ENCODE measurements at regions not wholly inside any gene's neighbourhood (a gene's known extent, or its start where the extent isn't known, plus 50 kb on each side); places are given as distances from the start of the nearest gene placed in this dataset.

DNA sequence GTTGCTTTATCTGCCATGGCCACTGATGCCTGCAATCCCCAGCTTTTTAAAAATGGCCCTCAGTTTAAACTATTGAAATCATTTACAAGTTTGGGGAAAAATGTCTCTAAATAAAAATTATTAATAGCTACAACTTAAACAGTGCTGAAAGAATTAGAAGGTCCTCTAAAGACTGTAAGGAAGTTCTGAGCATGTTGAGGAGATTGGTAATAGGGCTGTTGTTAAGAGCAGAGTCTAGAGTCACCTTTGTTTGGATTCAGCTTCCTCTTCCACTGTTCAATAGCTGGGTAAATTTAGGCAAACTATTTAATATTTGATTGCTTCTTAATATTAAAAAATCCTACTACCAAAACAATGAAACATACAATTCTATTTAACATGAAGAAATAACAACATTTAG is 1127.1 kb upstream of the DDX18 start:
- ChIA-PET POLR2A (ENCODE audit: unreplicated experiment) (no interaction called here), CTCF (no interaction called here)
- Histone ChIP-seq H4K8ac (ENCODE audit: low read depth in 2 of 2, low read length in 2 of 2) (no peak overlapping the region), H3K56ac (ENCODE audit: extremely low read depth, insufficient read depth, low read length) (no peak overlapping the region), H2AFZ (replicated peaks; ENCODE audit: low read length, poor library complexity) (no peak overlapping the region), H3K18ac (ENCODE audit: low read depth, low read length) (no peak overlapping the region), H3K9ac (ENCODE audit: low read depth, low read length) (no peak overlapping the region), H3K27me3 (ENCODE audit: control insufficient read depth, insufficient read depth, low read length) (no peaks in the 10 kb centered on the region), H4K91ac (ENCODE audit: insufficient read depth, low read depth, low read length) (no peak overlapping the region), H2BK120ac (ENCODE audit: low read depth, low read length) (no peak overlapping the region), H3K4me3 (ENCODE audit: insufficient read depth, low read depth, low read length) (no peak overlapping the region), H3K14ac (replicated peaks; ENCODE audit: low read depth, low read length) (no peak overlapping the region), H2BK15ac (ENCODE audit: low read depth, low read length) (no peak overlapping the region), H3K9me3 (ENCODE audit: control insufficient read depth, insufficient read depth, low read length) (0 out of 2 replicates have a peak, but pooled peaks cover 2% of the 10 kb centered on the region), H3K27ac (ENCODE audit: insufficient read depth, low read length) (no peak overlapping the region), H3K9me1 (ENCODE audit: insufficient read depth, low read length) (no peaks in the 10 kb centered on the region), H2AK9ac (replicated peaks; ENCODE audit: low read depth, low read length, poor library complexity) (no peak overlapping the region), H4K5ac (ENCODE audit: low read depth, low read length) (no peak overlapping the region), H3K23ac (ENCODE audit: low read depth, low read length) (no peak overlapping the region), H2BK20ac (ENCODE audit: low read depth, low read length) (no peak overlapping the region), H3K4me2 (ENCODE audit: low read depth, low read length) (no peak overlapping the region), H3K4ac (ENCODE audit: low read depth, low read length) (no peak overlapping the region), H4K20me1 (ENCODE audit: insufficient read depth, low read length) (no peaks in the 10 kb centered on the region), H3K79me1 (ENCODE audit: low read depth in 1 of 2, low read length in 2 of 2) (no peaks in the 10 kb centered on the region), H3K36me3 (ENCODE audit: control insufficient read depth, insufficient read depth, low read length) (no peaks in the 10 kb centered on the region), H2BK5ac (ENCODE audit: low read depth, low read length, poor library complexity, severe bottlenecking) (no peak overlapping the region), H3K4me1 (ENCODE audit: control insufficient read depth, insufficient read depth, low read length) (no peaks in the 10 kb centered on the region), H2AK5ac (ENCODE audit: low read depth, low read length) (no peak overlapping the region)
- DNase-seq (no peak), ATAC-seq (ENCODE audit: low read depth) (no peak)
- in situ Hi-C loops (cut with MboI; ENCODE audit: low sequenced_read_pairs) (no loop called here), dilution Hi-C loops (cut with HindIII; ENCODE audit: low sequenced_read_pairs, unreplicated experiment) (no loop called here), intact Hi-C loops (cut with micrococcal nuclease) (no loop called here)
- TF ChIP-seq, protein P1, sequence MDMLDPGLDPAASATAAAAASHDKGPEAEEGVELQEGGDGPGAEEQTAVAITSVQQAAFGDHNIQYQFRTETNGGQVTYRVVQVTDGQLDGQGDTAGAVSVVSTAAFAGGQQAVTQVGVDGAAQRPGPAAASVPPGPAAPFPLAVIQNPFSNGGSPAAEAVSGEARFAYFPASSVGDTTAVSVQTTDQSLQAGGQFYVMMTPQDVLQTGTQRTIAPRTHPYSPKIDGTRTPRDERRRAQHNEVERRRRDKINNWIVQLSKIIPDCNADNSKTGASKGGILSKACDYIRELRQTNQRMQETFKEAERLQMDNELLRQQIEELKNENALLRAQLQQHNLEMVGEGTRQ (IDR thresholded peaks at IDR 0.05; ENCODE audit: low read depth, low read length), result no peak
- TF ChIP-seq, protein P2, sequence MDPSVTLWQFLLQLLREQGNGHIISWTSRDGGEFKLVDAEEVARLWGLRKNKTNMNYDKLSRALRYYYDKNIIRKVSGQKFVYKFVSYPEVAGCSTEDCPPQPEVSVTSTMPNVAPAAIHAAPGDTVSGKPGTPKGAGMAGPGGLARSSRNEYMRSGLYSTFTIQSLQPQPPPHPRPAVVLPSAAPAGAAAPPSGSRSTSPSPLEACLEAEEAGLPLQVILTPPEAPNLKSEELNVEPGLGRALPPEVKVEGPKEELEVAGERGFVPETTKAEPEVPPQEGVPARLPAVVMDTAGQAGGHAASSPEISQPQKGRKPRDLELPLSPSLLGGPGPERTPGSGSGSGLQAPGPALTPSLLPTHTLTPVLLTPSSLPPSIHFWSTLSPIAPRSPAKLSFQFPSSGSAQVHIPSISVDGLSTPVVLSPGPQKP (IDR thresholded peaks at IDR 0.05; ENCODE audit: borderline replicate concordance, low read depth, low read length), result no peak
- TF ChIP-seq SMC3 (IDR thresholded peaks at IDR 0.05; ENCODE audit: low read depth, low read length), result no peak
- no TSS peak for BruUV-seq (replicated peaks)
